H1 (cell line): ENCODE measurements at regions not wholly inside any gene's neighbourhood (a gene's known extent, or its start where the extent isn't known, plus 50 kb on each side); places are given as distances from the start of the nearest gene placed in this dataset.

ENCODE experiments used
- FOSL1 ChIP-seq: IDR thresholded peaks from 2 replicates; pipeline ENCODE4 v1.6.1; 2011; ENCODE audit warnings: mild to moderate bottlenecking, low read depth, low read length, moderate library complexity; ENCODE audit not compliant: insufficient read depth
- SIN3A ChIP-seq, 2 experiments: IDR thresholded peaks in 1 of 2; conservative IDR thresholded peaks in 1 of 2; 2 replicates each; pipeline ENCODE4 v1.6.1; 2011 to 2012; ENCODE audit warnings: low read length in 2 of 2, improper control_type of control experiment in 1 of 2, low read depth in 1 of 2, mild to moderate bottlenecking in 1 of 2
- SRF ChIP-seq: IDR thresholded peaks from 2 replicates; pipeline ENCODE4 v1.6.1; 2011; ENCODE audit warnings: mild to moderate bottlenecking, low read depth, low read length, moderate library complexity
- TAF7 ChIP-seq: optimal IDR thresholded peaks from 2 replicates; pipeline ENCODE3; 2011; ENCODE audit warnings: low read depth, mild to moderate bottlenecking, inconsistent platforms, low read length, moderate library complexity, borderline replicate concordance

DNA sequence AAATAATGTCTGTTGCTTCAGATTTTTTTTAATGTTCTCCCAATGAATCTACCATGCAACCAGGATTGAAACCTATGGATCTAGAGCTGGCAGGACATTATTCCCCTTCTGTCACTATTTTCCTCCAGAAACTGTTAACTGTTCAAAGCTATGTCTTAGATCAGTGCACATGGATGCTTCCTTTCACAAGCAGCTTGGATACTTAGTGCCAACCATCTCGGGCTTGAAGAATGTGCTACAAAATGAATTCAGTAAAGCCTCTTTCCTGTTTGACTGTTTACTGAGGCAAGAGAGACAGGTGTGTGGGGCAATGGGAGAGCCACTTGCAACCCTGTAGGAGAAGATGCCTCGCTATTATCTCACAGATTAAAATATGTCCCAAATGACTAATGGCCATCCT is 774.8 kb downstream of the KCTD16 start (continued):
- no peak for TF ChIP-seq SIN3A (conservative IDR thresholded peaks at IDR 0.05 in 1 of 2, IDR thresholded peaks at IDR 0.05 in 1 of 2; ENCODE audit: low read depth in 1 of 2, low read length in 2 of 2)
- no peak for TF ChIP-seq FOSL1
- no peak for TF ChIP-seq TAF7
- TF ChIP-seq SRF = no peak
- TF ChIP-seq, all 59 proteins: peak for 0
